ENCODE measurements at regions not wholly inside any gene's neighbourhood (a gene's known extent, or its start where the extent isn't known, plus 50 kb on each side); places are given as distances from the start of the nearest gene placed in this dataset.
A peak's percentile ranks its signal among the peaks of the same experiment; 100 is the strongest.

DNA sequence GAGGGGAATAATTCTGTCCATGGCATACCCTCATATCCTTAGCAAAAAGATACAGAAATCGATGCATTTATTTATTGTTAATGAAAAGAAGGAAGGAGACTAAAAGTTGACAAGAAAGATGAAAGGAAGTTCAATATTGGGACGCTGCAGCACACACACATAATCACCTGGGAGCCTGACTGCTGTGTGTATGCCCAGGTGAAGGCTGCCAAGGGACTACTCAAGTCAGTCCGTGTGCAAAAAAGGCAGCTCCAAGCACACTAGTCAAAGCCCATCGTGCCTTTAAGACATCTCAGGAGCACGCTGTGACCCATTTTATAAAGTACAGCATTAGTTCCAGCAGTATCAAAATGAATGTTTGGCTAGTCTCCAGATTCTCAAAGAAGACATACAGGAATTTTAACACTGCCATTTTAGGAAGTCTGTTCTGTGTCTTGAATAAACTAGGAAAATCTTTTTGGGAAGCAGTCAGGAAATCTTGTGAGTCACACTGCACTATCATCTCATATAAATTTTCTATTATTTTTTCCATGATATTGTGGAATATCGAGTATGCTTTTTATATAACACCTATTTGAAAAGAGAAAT is 363.9 kb downstream of the GASK1B start:
- Histone ChIP-seq H3K36me3 (no peaks in the 10 kb centered on the region), H3K4me1 (replicated peaks) (no peaks in the 10 kb centered on the region), H3K27ac (no peak overlapping the region), H3K27me3 (replicated peaks; ENCODE audit: insufficient read depth) (no peaks in the 10 kb centered on the region), H3K4me3 (no peak overlapping the region), H3K9me3 (no peaks in the 10 kb centered on the region)
- intact Hi-C loops (cut with DNase I), result no loop called here
- DNase-seq (ENCODE audit: low spot score), result no peak
- TF ChIP-seq CTCF (IDR thresholded peaks at IDR 0.05) (no peak), POLR2AphosphoS5 (IDR thresholded peaks at IDR 0.05) (no peak), POLR2A (IDR thresholded peaks at IDR 0.05) (no peak)
- WGBS, result 54% methylated on average over 6 of the region's 6 CpGs

- H3K27ac ChIP-seq, result no peak overlapping the region
- 86% methylated on average over 2 of the region's 2 CpGs for WGBS
- no peaks in the 10 kb centered on the region for H3K9me3 ChIP-seq
- no peaks in the 10 kb centered on the region for H3K4me1 ChIP-seq (replicated peaks)
- intact Hi-C loops (cut with DNase I), result no loop called here
- no peaks in the 10 kb centered on the region for H3K27me3 ChIP-seq (replicated peaks; ENCODE audit: insufficient read depth)
- H3K36me3 ChIP-seq, result no peaks in the 10 kb centered on the region
- no peak for DNase-seq (ENCODE audit: low spot score)
- TF ChIP-seq POLR2A (IDR thresholded peaks at IDR 0.05) (no peak), POLR2AphosphoS5 (IDR thresholded peaks at IDR 0.05) (no peak), CTCF (IDR thresholded peaks at IDR 0.05) (no peak)
- H3K4me3 ChIP-seq, result no peak overlapping the region
Measured at GRCh38 chr4:157806184-157806583, 366.6 kb downstream of the GASK1B start.

DNA sequence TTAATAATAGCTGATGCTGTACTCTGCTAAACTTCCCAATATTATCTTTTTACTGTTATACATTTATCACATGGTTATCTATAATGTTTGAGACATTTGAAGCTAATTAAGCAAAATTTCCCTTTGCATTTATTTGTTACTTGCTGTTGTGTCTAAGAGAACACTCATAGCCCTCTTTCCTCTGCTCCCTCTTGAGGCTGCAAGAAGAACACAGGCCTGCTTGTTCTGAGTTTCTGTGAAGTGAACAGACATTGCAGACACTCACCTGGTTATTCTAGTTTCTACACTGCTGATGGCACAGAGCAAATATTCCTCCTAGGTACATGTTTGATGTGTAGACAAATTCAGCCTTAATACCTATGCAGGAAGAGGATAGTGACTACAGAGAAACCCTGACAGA is 367.8 kb downstream of the GASK1B start:
- Histone ChIP-seq H3K4me3 (no peak overlapping the region), H3K27ac (no peak overlapping the region), H3K9me3 (no peaks in the 10 kb centered on the region), H3K4me1 (replicated peaks) (no peaks in the 10 kb centered on the region), H3K27me3 (replicated peaks; ENCODE audit: insufficient read depth) (no peaks in the 10 kb centered on the region), H3K36me3 (no peaks in the 10 kb centered on the region)
- TF ChIP-seq CTCF (IDR thresholded peaks at IDR 0.05) (peak in 1 of 4 experiments; percentile 33), POLR2A (IDR thresholded peaks at IDR 0.05) (no peak), POLR2AphosphoS5 (IDR thresholded peaks at IDR 0.05) (no peak)
- intact Hi-C loops (cut with DNase I), result no loop called here
- DNase-seq (ENCODE audit: low spot score), result no peak

- Histone ChIP-seq H3K27ac (no peak overlapping the region), H3K9me3 (no peaks in the 10 kb centered on the region), H3K4me1 (replicated peaks) (no peaks in the 10 kb centered on the region), H3K27me3 (replicated peaks; ENCODE audit: insufficient read depth) (no peaks in the 10 kb centered on the region), H3K4me3 (no peak overlapping the region), H3K36me3 (no peaks in the 10 kb centered on the region)
- intact Hi-C loops (cut with DNase I), result no loop called here
- WGBS, result 26% methylated on average over 1 of the region's 1 CpG
- TF ChIP-seq POLR2AphosphoS5 (IDR thresholded peaks at IDR 0.05) (no peak), CTCF (IDR thresholded peaks at IDR 0.05) (no peak), POLR2A (IDR thresholded peaks at IDR 0.05) (no peak)
- no peak for DNase-seq (ENCODE audit: low spot score)
Measured at GRCh38 chr4:157803845-157804521, 368.8 kb downstream of the GASK1B start.

- H3K4me1 ChIP-seq (replicated peaks), result no peaks in the 10 kb centered on the region
- no peak for DNase-seq (ENCODE audit: low spot score)
- 43% methylated on average over 3 of the region's 3 CpGs for WGBS
- H3K9me3 ChIP-seq, result no peaks in the 10 kb centered on the region
- no peaks in the 10 kb centered on the region for H3K27me3 ChIP-seq (replicated peaks; ENCODE audit: insufficient read depth)
- no peak for TF ChIP-seq POLR2AphosphoS5 (IDR thresholded peaks at IDR 0.05)
- no peak for TF ChIP-seq CTCF (IDR thresholded peaks at IDR 0.05)
- no peak for TF ChIP-seq POLR2A (IDR thresholded peaks at IDR 0.05)
- intact Hi-C loops (cut with DNase I), result no loop called here
- no peak overlapping the region for H3K27ac ChIP-seq
- H3K36me3 ChIP-seq, result no peaks in the 10 kb centered on the region
- H3K4me3 ChIP-seq, result no peak overlapping the region
Measured at GRCh38 chr4:157803421-157803820, 369.4 kb downstream of the GASK1B start.

Measured in prostate gland (tissue), 2 donors.